ENCODE measurements at regions not wholly inside any gene's neighbourhood (a gene's known extent, or its start where the extent isn't known, plus 50 kb on each side); places are given as distances from the start of the nearest gene placed in this dataset.

DNA sequence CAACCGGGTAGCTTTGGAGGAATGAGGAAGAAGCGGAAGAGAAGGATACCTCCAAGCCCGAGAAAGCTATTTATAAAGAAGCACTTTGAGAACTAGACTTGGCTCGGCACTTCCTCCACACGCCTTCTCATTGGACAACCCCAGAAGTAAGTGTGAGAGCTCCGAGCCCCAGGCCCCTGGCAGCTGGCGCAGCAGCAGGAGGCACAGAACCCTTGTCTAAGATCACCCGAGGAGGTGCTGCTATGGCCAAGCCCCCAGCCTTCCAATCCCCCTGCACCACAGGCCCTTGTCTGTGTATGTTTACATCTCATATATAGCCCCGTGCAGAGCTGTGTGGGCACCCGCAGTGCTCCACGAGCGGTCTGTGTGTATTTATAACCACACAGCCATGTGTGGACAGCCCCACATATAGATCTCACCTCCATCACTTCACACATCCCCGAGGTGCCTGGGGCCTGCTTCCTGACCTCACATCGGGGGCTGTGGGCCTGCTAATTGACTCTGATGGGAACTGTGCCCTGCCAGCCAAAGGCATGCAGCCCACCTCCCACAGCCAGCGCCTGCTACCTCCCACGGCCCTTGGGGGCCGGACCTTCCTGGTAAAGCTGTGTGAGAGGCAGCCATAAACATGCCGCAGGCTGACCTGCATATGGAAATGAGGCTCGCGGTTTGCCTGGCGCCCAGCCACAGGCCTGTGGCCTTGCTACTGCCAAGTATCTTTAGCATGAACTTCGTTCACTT lies 96.1 kb downstream of the C17orf67 start:
- DNase-seq (ENCODE audit: low spot score in 2 of 2): no peak
- intact Hi-C loops (cut with DNase I; ENCODE audit: low total_unique reads): no loop called here

DNA sequence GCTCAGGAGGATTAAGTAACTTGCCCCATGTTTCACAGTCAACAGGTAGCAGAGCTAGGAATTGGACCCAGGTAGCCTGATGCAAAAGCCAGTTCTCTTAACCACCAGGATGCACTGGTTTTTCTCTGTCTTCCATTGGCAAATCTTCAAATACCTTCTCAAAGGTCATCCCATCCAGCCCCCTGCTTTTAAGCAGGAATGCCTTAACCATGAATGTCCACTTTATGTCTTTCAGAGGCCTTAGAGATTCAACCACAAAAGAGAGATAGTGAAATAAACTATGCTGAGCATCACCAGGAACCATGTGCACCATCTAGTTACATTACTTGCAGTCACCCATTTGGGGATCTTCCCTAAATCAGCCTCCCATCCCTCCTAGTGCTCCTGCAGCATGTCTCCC lies 94.3 kb downstream of the C17orf67 start:
- intact Hi-C loops (cut with DNase I; ENCODE audit: low total_unique reads): no loop called here
- DNase-seq (ENCODE audit: low spot score in 2 of 2): no peak
- no peak overlapping the region for H3K4me3 ChIP-seq (ENCODE audit: low read depth, poor library complexity, severe bottlenecking)
- TF ChIP-seq POLR2A (IDR thresholded peaks at IDR 0.05): no peak
- TF ChIP-seq, protein P1, sequence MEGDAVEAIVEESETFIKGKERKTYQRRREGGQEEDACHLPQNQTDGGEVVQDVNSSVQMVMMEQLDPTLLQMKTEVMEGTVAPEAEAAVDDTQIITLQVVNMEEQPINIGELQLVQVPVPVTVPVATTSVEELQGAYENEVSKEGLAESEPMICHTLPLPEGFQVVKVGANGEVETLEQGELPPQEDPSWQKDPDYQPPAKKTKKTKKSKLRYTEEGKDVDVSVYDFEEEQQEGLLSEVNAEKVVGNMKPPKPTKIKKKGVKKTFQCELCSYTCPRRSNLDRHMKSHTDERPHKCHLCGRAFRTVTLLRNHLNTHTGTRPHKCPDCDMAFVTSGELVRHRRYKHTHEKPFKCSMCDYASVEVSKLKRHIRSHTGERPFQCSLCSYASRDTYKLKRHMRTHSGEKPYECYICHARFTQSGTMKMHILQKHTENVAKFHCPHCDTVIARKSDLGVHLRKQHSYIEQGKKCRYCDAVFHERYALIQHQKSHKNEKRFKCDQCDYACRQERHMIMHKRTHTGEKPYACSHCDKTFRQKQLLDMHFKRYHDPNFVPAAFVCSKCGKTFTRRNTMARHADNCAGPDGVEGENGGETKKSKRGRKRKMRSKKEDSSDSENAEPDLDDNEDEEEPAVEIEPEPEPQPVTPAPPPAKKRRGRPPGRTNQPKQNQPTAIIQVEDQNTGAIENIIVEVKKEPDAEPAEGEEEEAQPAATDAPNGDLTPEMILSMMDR (IDR thresholded peaks at IDR 0.05): no peak

More for the DNA sequence above, 96.1 kb downstream of the C17orf67 start:
- WGBS, 2 donors: 55 to 58% methylated on average over 22 of the region's 22 CpGs
- H3K4me3 ChIP-seq (ENCODE audit: low read depth, poor library complexity, severe bottlenecking): no peak overlapping the region
- TF ChIP-seq POLR2A (IDR thresholded peaks at IDR 0.05): no peak
- TF ChIP-seq, protein P1 (IDR thresholded peaks at IDR 0.05): no peak

DNA sequence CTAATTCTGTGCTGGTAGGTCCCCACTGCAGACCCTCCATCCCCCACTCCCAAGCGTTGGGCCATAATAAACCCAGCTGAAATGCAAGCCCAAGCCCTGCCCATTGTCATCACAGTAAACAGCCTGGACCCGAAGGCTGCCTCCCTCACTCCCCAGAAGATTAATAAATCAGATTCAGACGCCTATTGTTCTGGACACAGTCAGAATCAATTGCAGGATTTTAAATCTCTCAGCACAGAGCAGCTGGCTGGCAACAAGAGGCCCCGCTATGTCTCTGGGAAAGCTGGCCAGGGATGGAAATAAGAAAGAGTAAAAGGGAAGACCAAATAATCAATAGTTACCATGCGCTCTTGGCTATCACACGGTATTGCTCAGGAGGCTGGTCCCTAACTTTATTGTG lies 93.9 kb downstream of the C17orf67 start:
- H3K4me3 ChIP-seq (ENCODE audit: low read depth, poor library complexity, severe bottlenecking): no peak overlapping the region
- TF ChIP-seq POLR2A (IDR thresholded peaks at IDR 0.05): no peak
- TF ChIP-seq, protein P1 (IDR thresholded peaks at IDR 0.05): no peak
- no peak for DNase-seq (ENCODE audit: low spot score in 2 of 2)
- WGBS, 2 donors: 61 to 64% methylated on average over 6 of the region's 6 CpGs
- intact Hi-C loops (cut with DNase I; ENCODE audit: low total_unique reads): no loop called here

DNA sequence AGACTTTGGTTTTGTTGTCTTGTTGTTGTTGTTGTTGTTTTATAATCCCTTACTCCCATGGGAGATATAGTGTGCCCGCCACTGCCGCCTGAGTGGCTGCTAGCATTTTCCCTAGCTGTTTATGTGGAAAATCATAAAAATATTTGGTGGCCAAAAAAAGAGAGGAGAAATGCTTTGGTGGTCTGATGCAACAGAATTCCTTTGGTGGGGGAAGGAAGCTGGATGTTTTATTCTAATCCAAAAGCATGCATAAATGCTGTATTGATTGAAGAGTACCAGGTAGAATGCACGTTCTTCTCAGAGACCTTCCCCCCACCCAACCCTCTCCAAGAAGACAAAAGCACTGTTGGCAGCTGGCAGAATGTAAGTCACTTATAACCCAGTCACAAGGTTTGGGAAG lies 93.2 kb downstream of the C17orf67 start:
- DNase-seq (ENCODE audit: low spot score in 2 of 2): no peak
- H3K4me3 ChIP-seq (ENCODE audit: low read depth, poor library complexity, severe bottlenecking): no peak overlapping the region
- TF ChIP-seq, protein P1 (IDR thresholded peaks at IDR 0.05): no peak
- TF ChIP-seq POLR2A (IDR thresholded peaks at IDR 0.05): no peak
- intact Hi-C loops (cut with DNase I; ENCODE audit: low total_unique reads): no loop called here
- WGBS, 2 donors: 57 to 66% methylated on average over 3 of the region's 3 CpGs
